Neuronal stem cell (in vitro differentiated cells): ENCODE measurements at regions not wholly inside any gene's neighbourhood (a gene's known extent, or its start where the extent isn't known, plus 50 kb on each side); places are given as distances from the start of the nearest gene placed in this dataset.
"Not testable (repeated sequence)": the region's sequence is repeated elsewhere in the genome, so short reads cannot be mapped to it uniquely, and the experiment has no call there.

ENCODE experiments used
- DNase-seq: peaks from one replicate; pipeline ENCODE4 v3.0.0-alpha.2; 2013; ENCODE audit warnings: low spot score
- H2AFZ ChIP-seq: one replicate; pipeline ENCODE4 v1.6.1; 2013; ENCODE audit warnings: mild to moderate bottlenecking, low read length, inconsistent platforms
- H2AK5ac ChIP-seq: 2 replicates; pipeline ENCODE4 v1.6.1; 2013; ENCODE audit warnings: low read depth, mild to moderate bottlenecking, inconsistent platforms, low read length, moderate library complexity, mixed read lengths
- H2BK120ac ChIP-seq: 2 replicates; pipeline ENCODE4 v1.6.1; 2013; ENCODE audit warnings: low read depth, mild to moderate bottlenecking, inconsistent platforms, low read length, moderate library complexity, mixed read lengths
- H2BK12ac ChIP-seq: one replicate; pipeline ENCODE4 v1.6.1; 2013; ENCODE audit warnings: low read length, inconsistent platforms
- H2BK15ac ChIP-seq: 2 replicates; pipeline ENCODE4 v1.6.1; 2013; ENCODE audit warnings: mild to moderate bottlenecking, low read length, inconsistent platforms, mixed read lengths
- H2BK5ac ChIP-seq: one replicate; pipeline ENCODE4 v1.6.1; 2013; ENCODE audit warnings: inconsistent platforms, mild to moderate bottlenecking, low read length, moderate library complexity
- H3K14ac ChIP-seq: one replicate; pipeline ENCODE4 v1.6.1; 2013; ENCODE audit warnings: low read length, inconsistent platforms
- H3K18ac ChIP-seq: 2 replicates; pipeline ENCODE4 v1.6.1; 2013; ENCODE audit warnings: low read length, inconsistent platforms
- H3K23ac ChIP-seq: 2 replicates; pipeline ENCODE4 v1.6.1; 2013; ENCODE audit warnings: low read depth, mild to moderate bottlenecking, mixed read lengths, low read length, inconsistent platforms; ENCODE audit not compliant: poor library complexity
- H3K27ac ChIP-seq: replicated peaks from 3 replicates; pipeline ENCODE4 v1.5.1; 2013; ENCODE audit warnings: low read length, inconsistent platforms
- H3K27me3 ChIP-seq, 3 experiments: 2 replicates each; pipeline ENCODE4 v1.6.1; 2013; ENCODE audit warnings: low read length in 3 of 3, mild to moderate bottlenecking in 2 of 3, inconsistent platforms in 1 of 3, low read depth in 1 of 3, mixed read lengths in 1 of 3, moderate library complexity in 1 of 3; ENCODE audit not compliant: control insufficient read depth in 3 of 3, insufficient read depth in 3 of 3
- H3K36me3 ChIP-seq, 2 donors: replicated peaks in 1 of 2; 2 replicates each; pipeline ENCODE4 v1.6.1; 2013; ENCODE audit warnings: low read length in 2 of 2; ENCODE audit not compliant: control insufficient read depth in 2 of 2, insufficient read depth in 2 of 2
- H3K4ac ChIP-seq: 2 replicates; pipeline ENCODE4 v1.6.1; 2013; ENCODE audit warnings: inconsistent platforms, mild to moderate bottlenecking, low read length, moderate library complexity
- H3K4me1 ChIP-seq, 2 donors: 1 replicate in 1 of 2; 2 replicates in 1 of 2; pipeline ENCODE4 v1.6.1; 2013; ENCODE audit warnings: low read length in 2 of 2, low read depth in 1 of 2; ENCODE audit not compliant: control insufficient read depth in 2 of 2, insufficient read depth in 1 of 2
- H3K4me2 ChIP-seq: one replicate; pipeline ENCODE4 v1.6.1; 2013; ENCODE audit warnings: mild to moderate bottlenecking, low read length, inconsistent platforms; ENCODE audit not compliant: insufficient read depth, poor library complexity, severe bottlenecking
- H3K4me3 ChIP-seq, 2 donors: 2 replicates each; pipeline ENCODE4 v1.5.1; 2013; ENCODE audit warnings: low read length in 2 of 2, mild to moderate bottlenecking in 2 of 2, inconsistent platforms in 1 of 2, moderate library complexity in 1 of 2
- H3K79me1 ChIP-seq: one replicate; pipeline ENCODE4 v1.6.1; 2013; ENCODE audit warnings: low read depth, mild to moderate bottlenecking, inconsistent platforms, low read length, moderate library complexity
- H3K9ac ChIP-seq: one replicate; pipeline ENCODE4 v1.6.1; 2013; ENCODE audit warnings: mild to moderate bottlenecking, low read depth, low read length, inconsistent platforms; ENCODE audit not compliant: poor library complexity
- H3K9me3 ChIP-seq, 2 donors: replicated peaks in 1 of 2; 2 replicates each; pipeline versions ENCODE3 to v1.6.1; 2013; ENCODE audit warnings: low read length in 2 of 2, mild to moderate bottlenecking in 2 of 2, inconsistent platforms in 1 of 2, low read depth in 1 of 2, mixed read lengths in 1 of 2, moderate library complexity in 1 of 2; ENCODE audit not compliant: control insufficient read depth in 2 of 2, insufficient read depth in 1 of 2
- H4K8ac ChIP-seq: one replicate; pipeline ENCODE4 v1.6.1; 2013; ENCODE audit warnings: low read depth, mild to moderate bottlenecking, inconsistent platforms, low read length, moderate library complexity
- H4K91ac ChIP-seq: one replicate; pipeline ENCODE4 v1.6.1; 2013; ENCODE audit warnings: low read length, low read depth, mild to moderate bottlenecking, inconsistent platforms; ENCODE audit not compliant: poor library complexity
- WGBS, 2 donors: extraction: QIAGEN DNeasy Blood & Tissue Kit; methylation state at CpG; one replicate each; pipeline ENCODE4 v1.1.7; 2013; ENCODE audit warnings: missing lambda C conversion rate in 2 of 2, mixed read lengths in 1 of 2; ENCODE audit not compliant: insufficient read length in 2 of 2, insufficient replicate concordance in 1 of 2; ENCODE audit errors: extremely low coverage in 2 of 2; 5-methylcytosine and 5-hydroxymethylcytosine counted together

DNA sequence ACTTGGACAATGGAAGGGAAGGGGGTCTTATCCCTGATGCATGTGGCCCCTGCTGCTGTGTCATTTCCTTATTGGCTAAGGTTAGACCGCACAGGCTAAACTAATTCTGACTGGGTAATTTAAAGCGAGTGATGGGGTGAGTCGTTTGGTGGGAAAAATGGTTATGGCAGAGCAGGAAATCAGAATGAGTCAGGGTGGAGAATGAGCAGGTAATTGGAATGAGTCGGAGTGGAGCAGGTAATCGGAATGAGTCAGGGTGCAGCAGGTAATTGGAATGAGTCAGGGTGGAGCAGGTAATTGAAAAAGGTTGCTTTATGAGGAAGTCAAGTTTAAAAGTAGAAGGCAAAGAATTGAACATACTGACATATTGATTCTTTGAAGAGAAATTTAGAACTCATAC is 901.0 kb downstream of the DSC3 start:
- not testable (repeated sequence) for H3K18ac ChIP-seq, H4K91ac ChIP-seq, H3K4me3 ChIP-seq, H2BK5ac ChIP-seq, H2BK12ac ChIP-seq, H2AK5ac ChIP-seq, H3K36me3 ChIP-seq, H3K27me3 ChIP-seq, H3K79me1 ChIP-seq, H2BK120ac ChIP-seq, H3K14ac ChIP-seq, H2AFZ ChIP-seq, H3K27ac ChIP-seq, DNase-seq, H3K9me3 ChIP-seq, H3K4ac ChIP-seq, H3K23ac ChIP-seq, H2BK15ac ChIP-seq, H3K4me2 ChIP-seq, H3K4me1 ChIP-seq, H3K9ac ChIP-seq, H4K8ac ChIP-seq
- WGBS, 2 donors, result 100% methylated on average over 1 of the region's 5 CpGs; no CpG with 5 or more reads in 1 of the 2 donors

- Histone ChIP-seq H3K27me3 (no peaks in the 10 kb centered on the region), H2BK15ac (no peak overlapping the region), H3K4me3 (no peak overlapping the region), H3K36me3 (no peaks in the 10 kb centered on the region), H2AK5ac (no peak overlapping the region), H3K4me2 (no peak overlapping the region), H3K14ac (no peak overlapping the region), H3K4me1 (no peaks in the 10 kb centered on the region), H3K4ac (no peak overlapping the region), H2BK5ac (no peak overlapping the region), H4K91ac (no peak overlapping the region), H2BK12ac (no peak overlapping the region), H3K9ac (no peak overlapping the region), H3K23ac (no peak overlapping the region), H2BK120ac (no peak overlapping the region), H3K27ac (no peak overlapping the region), H4K8ac (no peak overlapping the region), H3K79me1 (no peaks in the 10 kb centered on the region), H2AFZ (no peak overlapping the region), H3K9me3 (peaks cover 0 to 5% of the 10 kb centered on the region in 2 donors), H3K18ac (no peak overlapping the region)
- WGBS, 2 donors, result no CpG with 5 or more reads among the region's 5 CpGs
- DNase-seq, result no peak
These were observed 902.8 kb downstream of the DSC3 start for GRCh38 chr18:30139631-30140287.

DNA sequence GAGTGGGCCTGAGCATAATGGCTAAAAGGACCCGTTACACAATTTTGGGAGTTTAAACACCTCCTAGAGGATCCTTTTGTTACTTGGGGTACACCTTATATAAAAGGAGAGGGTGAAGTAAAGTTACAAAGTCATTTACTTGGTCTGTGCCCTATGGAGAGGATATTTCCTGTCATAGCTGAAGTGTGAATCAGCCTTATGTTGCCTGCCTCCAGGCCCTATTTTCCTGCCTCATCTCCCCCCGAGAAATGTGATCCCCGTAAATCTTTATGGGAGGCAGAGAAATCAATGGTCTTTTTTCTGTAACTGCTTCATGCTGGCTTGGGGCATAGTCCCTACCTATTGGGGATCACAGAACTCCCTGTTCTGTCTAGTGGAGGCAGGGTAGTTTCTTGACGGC is 906.6 kb downstream of the DSC3 start:
- Histone ChIP-seq H3K27ac (no peak overlapping the region), H3K4me3 (no peak overlapping the region), H2AK5ac (no peak overlapping the region), H3K4me2 (no peak overlapping the region), H3K36me3 (no peaks in the 10 kb centered on the region), H2BK5ac (no peak overlapping the region), H2BK15ac (no peak overlapping the region), H3K79me1 (no peaks in the 10 kb centered on the region), H2BK12ac (no peak overlapping the region), H2BK120ac (no peak overlapping the region), H4K91ac (no peak overlapping the region), H3K4me1 (no peaks in the 10 kb centered on the region), H3K27me3 (no peaks in the 10 kb centered on the region), H3K18ac (no peak overlapping the region), H3K9ac (no peak overlapping the region), H3K23ac (no peak overlapping the region), H3K4ac (no peak overlapping the region), H2AFZ (no peak overlapping the region), H3K9me3 (peaks cover 0 to 5% of the 10 kb centered on the region in 2 donors), H4K8ac (no peak overlapping the region), H3K14ac (no peak overlapping the region)
- no CpG with 5 or more reads among the region's 4 CpGs for WGBS, 2 donors
- no peak for DNase-seq

DNA sequence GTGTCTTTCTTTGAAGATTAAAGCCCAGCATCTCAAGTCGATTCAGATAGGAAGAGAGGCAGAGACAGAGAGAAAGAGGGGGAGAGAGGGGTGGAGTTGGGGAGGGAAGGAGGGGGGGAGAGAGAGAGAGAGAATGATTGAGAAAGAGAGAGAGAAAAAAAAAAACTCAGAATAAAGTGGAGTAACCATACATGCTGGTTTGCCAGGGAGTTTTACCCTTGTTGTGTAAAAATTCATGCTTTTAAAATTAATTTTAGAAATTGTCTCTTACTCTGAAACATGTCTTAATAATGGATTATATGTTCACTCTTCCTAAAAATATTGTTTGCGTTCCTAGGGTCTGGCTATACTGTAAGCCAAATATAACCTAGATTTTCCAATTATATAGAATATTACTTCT is 908.5 kb downstream of the DSC3 start:
- no peak overlapping the region for H3K14ac ChIP-seq
- no peak overlapping the region for H4K8ac ChIP-seq
- no peak overlapping the region for H2BK15ac ChIP-seq
- H3K18ac ChIP-seq, result no peak overlapping the region
- H3K27me3 ChIP-seq, result no peaks in the 10 kb centered on the region
- no peak overlapping the region for H3K4ac ChIP-seq
- H3K4me2 ChIP-seq, result no peak overlapping the region
- H2BK120ac ChIP-seq, result no peak overlapping the region
- no peak overlapping the region for H3K4me3 ChIP-seq
- H3K23ac ChIP-seq, result no peak overlapping the region
- no peaks in the 10 kb centered on the region for H3K9me3 ChIP-seq
- H3K27ac ChIP-seq, result no peak overlapping the region
- H3K36me3 ChIP-seq, result no peaks in the 10 kb centered on the region
- H3K4me1 ChIP-seq, result no peaks in the 10 kb centered on the region
- no peak for DNase-seq
- H2AK5ac ChIP-seq, result no peak overlapping the region
- no CpG with 5 or more reads among the region's 2 CpGs for WGBS, 2 donors
- no peak overlapping the region for H2AFZ ChIP-seq
- H3K9ac ChIP-seq, result no peak overlapping the region
- no peak overlapping the region for H4K91ac ChIP-seq
- no peak overlapping the region for H2BK12ac ChIP-seq
- H3K79me1 ChIP-seq, result no peaks in the 10 kb centered on the region
- no peak overlapping the region for H2BK5ac ChIP-seq
